HG03571 (cell line): ENCODE measurements at regions not wholly inside any gene's neighbourhood (a gene's known extent, or its start where the extent isn't known, plus 50 kb on each side); places are given as distances from the start of the nearest gene placed in this dataset.
"Not testable (repeated sequence)": the region's sequence is repeated elsewhere in the genome, so short reads cannot be mapped to it uniquely, and the experiment has no call there.

Experiments used
- ATAC-seq: cut with Tn5 transposase; IDR thresholded peaks from one replicate; pipeline ENCODE4 v1.9.1; 2021; ENCODE audit not compliant: unreplicated experiment

DNA sequence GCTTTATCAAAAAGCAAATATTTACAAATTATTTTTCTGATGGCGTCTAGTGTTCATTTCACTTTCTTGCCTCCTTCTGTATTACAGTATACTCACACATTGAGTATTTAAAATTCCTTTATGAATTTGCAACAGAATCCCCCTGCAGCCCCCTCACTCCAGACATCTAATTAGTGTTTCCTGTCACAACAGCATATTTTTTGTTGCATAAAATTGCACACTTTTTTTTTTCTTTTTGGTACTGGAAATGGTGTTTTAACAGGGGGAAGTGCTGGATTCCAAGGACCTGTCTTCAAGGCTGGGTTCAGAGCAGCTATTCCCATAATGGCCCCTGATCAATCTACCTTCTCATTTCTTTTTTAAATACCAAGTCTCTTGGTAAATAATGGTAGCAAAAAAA lies 184.3 kb upstream of the HMCN1 start:
- ATAC-seq: no peak

DNA sequence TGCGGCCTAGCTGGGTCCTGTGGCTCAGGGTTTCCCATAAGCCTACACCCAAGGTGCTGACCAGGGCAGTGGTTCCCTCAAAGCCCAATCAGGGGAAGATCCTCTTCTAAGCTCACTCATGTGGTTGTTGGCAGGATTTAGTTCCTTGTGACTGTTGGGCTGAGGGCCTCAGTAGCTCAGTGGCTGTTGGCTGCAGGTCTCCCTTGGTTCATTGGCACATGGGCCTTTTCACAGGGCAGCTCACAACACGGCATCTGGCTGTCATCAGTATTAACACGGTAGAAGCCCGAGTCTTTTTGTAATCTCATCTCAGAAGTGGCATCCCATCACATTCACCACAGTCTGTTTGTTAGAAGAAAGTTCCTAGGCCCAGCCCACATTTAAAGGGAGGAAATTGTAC lies 188.2 kb upstream of the HMCN1 start:
- ATAC-seq: no peak

GRCh38 chr1:185541871-185542301 lies 192.3 kb upstream of the HMCN1 start:
- no peak for ATAC-seq

DNA sequence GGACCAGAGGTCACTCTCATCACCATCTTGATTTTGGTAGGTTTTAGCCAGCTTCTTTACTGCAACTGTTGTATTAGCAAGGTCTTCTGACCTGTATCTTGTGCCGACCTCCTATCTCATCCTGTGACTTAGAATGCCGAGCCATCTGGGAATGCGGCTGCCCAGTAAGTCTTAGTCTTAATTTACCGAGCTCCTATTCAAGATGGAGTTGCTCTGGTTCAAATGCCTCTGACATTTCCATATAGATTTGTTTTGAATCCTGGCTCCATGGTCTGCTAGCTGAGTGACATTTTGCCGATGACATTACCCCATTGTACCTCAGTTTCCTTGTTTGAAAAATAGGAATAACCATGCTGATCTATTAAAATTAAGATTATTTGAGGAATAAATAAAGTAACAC lies 193.9 kb upstream of the HMCN1 start:
- ATAC-seq: no peak

DNA sequence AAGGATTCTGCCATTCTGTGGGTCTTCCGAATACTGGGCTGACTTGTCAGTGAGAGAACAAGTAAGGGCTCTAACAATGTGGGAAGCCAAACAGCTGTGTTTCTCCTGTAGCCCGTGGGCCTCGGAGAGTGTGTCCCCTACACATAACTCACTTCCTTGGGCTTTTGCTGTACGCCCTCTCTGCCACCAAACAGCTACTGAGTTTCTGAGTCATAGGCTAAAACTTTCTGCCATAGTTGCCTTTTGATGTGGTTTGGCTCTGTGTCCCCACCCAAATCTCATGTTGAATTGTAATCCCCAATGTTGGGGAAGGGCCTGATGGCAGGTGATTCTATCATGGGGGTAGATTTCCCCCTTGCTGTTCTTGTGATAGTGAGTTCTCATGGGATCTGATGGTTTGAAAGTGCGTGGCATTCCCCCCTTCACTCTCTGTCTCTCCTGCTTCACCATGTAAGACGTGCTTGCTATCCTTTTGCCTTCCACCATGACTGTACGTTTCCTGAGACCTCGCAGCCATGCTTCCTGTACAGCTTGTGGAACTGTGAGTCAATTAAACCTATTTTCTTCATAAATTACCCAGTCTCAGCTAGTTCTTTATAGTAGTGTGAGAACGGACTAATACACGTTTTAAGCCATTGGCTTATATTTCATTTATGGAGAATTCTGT lies 194.8 kb upstream of the HMCN1 start:
- no peak for ATAC-seq

DNA sequence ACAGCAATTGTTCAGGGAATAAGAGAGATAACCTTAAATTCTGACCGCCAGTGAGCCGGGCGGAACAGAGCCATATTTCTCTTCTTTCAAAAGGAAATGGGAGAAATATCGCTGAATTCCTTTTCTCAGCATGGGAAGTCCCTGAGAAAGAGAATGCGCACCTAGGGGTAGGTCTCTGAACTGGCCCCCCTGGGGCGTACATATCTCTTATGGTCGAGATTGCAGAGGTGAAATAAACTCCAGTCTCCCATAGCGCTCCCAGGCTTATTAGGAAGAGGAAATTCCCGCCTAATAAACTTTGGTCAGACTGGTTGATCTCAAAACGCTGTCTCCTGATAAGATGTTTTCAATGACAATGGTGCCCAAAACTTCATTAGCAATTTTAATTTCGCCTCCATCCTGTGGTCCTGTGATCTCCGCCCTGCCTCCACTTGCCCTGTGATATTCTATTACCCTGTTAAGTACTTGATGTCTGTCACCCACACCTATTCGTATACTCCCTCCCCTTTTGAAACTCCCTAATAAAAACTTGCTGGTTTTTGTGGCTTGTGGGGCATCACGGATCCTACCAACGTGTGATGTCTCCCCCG lies 195.8 kb upstream of the HMCN1 start:
- not testable (repeated sequence) for ATAC-seq

DNA sequence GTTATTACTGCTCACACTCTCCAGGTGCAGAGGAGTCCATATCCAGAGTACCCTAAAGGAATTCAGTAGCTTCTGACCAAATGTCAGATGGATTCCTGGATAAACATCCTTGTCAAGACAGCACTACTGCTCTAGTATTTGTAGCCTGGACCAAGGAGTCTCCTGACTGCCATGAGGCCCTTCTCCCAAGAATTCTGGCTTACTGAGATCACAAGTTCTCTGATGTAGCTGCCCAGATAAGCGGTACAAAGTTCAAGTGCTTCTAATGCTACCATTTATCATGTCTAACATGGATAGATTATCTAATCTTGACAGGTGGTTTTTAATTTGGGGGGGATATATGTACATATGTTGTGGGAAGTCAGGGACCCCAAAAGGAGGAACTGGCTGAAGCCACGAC lies 196.6 kb upstream of the HMCN1 start:
- no peak for ATAC-seq

GRCh38 chr1:185536165-185536920 lies 197.8 kb upstream of the HMCN1 start:
- ATAC-seq: no peak

DNA sequence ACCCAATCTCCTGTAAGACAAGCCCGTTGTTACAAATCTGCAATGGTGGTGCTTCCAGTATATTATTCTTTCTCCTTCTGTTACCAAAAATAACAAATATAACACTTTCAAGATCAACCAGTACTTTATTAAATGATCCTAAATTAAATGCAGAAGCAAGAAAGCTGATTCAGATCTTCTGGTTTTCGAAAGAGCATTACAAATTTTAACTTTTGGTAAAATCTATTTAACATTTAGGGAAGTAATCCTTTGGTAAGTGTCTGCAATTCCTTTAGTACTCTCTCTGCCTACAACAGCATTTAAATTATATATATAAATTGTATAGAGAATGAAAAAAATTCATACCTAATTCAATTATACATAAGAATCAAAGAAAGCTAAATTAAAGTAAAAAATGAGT lies 198.6 kb upstream of the HMCN1 start:
- no peak for ATAC-seq

DNA sequence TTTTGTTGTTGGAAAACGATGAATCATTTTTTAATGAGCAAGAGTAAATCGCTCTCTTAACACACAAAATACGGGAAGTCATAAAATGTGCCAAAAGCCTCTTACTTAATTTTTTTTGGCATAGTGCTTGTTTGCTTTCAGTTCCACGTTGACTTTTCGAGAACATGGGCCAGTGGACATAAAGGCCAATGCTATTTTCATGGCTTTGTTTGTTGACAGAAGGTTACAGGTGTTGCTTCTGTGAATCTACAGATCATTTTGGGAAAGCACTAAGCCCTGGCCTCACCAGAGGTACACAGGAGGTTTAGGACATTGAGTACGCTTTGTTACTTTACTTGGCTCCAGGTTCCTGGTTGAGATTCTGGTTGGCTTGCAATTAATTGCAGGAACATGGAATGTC lies 199.4 kb upstream of the HMCN1 start:
- ATAC-seq: no peak

- ATAC-seq: no peak
Measured at GRCh38 chr1:185533596-185533995, 200.6 kb upstream of the HMCN1 start.

- ATAC-seq: no peak
Measured at GRCh38 chr1:185532856-185533255, 201.3 kb upstream of the HMCN1 start.

DNA sequence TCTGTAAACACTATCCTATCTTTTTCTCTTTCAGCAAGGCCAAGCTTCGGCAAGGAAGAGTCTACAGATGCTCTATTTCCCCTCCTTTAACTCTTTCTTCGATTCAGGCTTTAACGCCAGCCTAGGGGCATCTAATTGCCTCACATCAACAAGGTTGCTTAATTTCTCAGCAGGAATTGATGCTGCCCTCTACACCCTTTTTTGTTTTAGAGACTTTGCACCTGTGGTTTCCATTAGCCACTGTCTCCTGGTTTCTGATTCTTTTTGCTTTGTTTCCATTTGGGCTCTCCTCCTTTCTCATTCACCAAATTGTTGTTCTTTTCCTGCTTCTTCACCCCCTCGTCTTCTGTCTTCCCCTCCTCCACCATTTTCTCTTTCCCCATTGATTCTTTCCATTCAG lies 202.4 kb upstream of the HMCN1 start:
- no peak for ATAC-seq

GRCh38 chr1:185530215-185530614 lies 204.0 kb upstream of the HMCN1 start:
- ATAC-seq: no peak

- ATAC-seq: no peak
Measured at GRCh38 chr1:185529673-185530072, 204.5 kb upstream of the HMCN1 start.

GRCh38 chr1:185528084-185528676 lies 206.0 kb upstream of the HMCN1 start:
- no peak for ATAC-seq

- ATAC-seq: peak; percentile 99
Measured at GRCh38 chr1:185526344-185527307, 207.6 kb upstream of the HMCN1 start.

GRCh38 chr1:185520188-185520920 lies 203.3 kb upstream of the IVNS1ABP start:
- ATAC-seq: peak; percentile 89

DNA sequence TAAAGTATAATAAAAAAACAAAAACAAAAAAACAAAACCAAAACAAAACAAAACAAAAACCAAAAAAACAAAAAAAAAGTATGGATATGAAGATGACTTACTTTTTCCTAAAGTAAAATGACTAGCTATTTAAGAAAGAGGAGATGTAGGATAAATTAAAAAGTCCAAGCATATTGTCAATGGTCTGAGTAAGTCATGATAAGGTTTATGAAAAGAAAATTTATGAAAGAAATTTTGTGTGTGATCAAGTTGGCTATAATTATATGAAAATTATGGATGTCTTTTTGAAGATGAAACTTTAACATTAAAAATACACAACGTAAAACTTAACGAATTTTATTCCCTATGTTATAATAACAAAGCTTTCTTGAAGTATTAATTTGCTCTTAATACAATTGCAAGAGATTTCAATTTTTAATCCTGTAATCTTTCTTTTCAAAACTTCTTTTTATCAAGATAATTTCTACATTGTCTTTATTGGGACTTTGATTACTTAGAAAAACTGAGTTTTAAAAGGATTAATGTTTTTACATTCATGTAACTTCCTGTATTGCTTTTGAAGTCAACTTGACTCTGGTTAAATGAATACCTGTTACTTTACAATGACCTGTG lies 200.9 kb upstream of the IVNS1ABP start:
- no peak for ATAC-seq

DNA sequence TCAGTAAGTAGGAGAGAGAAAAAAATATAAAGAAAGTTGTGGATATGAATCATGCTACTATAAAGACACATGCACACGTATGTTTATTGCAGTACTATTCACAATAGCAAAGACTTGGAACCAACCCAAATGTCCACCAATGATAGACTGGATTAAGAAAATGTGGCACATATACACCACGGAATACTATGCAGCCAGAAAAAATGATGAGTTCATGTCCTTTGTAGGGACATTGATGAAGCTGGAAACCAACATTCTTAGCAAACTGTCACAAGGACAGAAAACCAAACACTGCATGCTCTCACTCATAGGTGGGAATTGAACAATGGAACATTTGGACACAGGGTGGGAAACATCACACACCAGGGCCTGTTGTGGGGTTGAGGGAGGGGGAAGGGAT lies 200.3 kb upstream of the IVNS1ABP start:
- not testable (repeated sequence) for ATAC-seq
